Kasumi-1 (cell line): ENCODE measurements at regions not wholly inside any gene's neighbourhood (a gene's known extent, or its start where the extent isn't known, plus 50 kb on each side); places are given as distances from the start of the nearest gene placed in this dataset.

Experiments used
- DNase-seq, 2 experiments: peaks; one replicate each; lab custom pipeline; 2025; lab: John Stamatoyannopoulos, UW

DNA sequence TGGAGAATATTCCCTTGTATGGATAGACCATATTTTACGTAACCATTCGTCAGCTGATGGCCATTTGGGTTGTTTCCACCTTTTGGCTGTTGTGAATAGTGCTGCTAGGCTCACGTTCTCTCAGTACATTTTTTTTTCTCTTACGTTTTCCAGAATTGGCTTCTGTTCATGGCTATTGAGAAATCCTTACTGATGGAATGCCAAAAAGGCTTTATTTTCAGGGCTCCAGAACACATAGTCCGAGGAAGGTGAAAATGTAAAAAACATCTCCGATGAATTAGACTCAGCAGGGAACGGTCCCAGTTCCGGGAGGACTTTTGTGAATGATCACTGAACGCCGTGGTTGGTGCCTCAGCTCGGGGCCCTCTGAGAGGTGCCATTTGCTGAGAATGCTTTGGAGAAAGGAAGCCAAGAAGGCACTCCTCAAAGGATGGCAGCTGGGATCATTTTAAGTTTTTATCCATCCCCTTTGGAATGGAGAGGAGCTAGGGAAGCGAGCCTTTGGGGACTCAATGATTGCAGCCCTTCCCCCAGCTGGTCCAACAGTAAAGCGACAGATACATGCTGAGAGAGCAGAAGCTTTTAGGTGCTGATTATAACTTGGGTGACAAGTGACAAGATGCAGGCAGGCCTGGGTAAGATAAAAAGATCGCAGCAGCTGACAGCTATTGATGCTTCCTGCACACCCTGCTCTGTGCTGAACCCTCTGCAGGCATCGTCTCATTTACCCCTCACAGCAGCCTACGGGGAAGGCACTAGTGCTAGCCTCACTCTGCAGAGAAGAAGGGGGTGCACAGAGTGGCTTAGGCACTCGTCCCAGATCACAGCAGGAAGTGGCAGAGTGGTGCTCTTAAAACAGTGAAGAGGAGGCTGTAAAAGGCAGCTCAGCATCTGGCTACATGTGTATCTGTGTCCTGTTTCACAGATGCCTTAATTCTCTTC is 133.4 kb upstream of the KCNG1 start:
- DNase-seq, result no peak

- no peak for DNase-seq
Measured at GRCh38 chr20:51154708-51155690, 132.1 kb upstream of the KCNG1 start.

- DNase-seq, result no peak
Measured at GRCh38 chr20:51153867-51154707, 131.2 kb upstream of the KCNG1 start.

- no peak for DNase-seq
Measured at GRCh38 chr20:51148941-51149340, 126.0 kb upstream of the KCNG1 start.

DNA sequence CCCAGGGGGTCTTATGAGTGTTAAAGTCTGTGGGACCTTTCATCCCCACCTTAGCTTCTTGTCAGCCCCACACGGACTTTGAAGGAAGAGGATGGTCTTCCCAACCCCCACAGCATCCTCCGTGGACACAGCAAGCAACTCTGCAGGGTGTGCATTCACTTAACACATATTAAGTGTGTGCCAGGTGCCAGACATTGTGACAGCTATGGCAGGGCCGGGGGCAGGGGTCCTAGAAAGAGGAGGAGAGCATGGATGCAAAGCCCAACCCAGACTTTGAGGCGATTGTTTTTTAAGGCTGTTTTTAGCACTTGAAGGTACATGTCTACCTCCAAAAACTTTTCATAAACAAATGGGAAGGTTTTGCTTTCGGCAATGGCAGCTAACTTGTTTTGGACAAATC is 121.6 kb upstream of the KCNG1 start:
- DNase-seq, result no peak

GRCh38 chr20:51143652-51144051 is 120.7 kb upstream of the KCNG1 start:
- DNase-seq, result no peak

DNA sequence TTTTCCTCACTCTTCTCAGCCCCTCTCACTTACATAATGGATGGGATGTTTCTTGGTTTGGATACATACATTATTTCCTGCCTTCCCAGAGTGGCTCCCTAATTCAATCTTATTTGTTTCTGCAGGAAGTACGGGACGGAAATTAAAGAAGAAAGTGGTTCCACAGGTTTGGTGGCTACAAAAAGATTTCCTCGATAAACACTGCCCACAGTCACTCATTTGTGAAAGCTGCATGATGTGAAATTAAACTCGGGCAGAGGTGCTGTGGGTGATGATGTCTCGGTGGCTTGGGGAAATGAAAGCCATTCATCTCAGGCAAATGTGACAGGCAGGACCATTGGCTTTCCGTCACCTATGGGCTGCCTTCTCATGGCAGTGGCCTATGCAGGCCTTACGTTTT is 119.5 kb upstream of the KCNG1 start:
- DNase-seq, result no peak

- no peak for DNase-seq
Measured at GRCh38 chr20:51140671-51141070, 117.8 kb upstream of the KCNG1 start.

- DNase-seq, result no peak
Measured at GRCh38 chr20:51139891-51140290, 117.0 kb upstream of the KCNG1 start.

GRCh38 chr20:51138576-51138975 is 115.7 kb upstream of the KCNG1 start:
- DNase-seq, result no peak

- DNase-seq, result no peak
Measured at GRCh38 chr20:51137461-51137860, 114.6 kb upstream of the KCNG1 start.

GRCh38 chr20:51135926-51136715 is 113.2 kb upstream of the KCNG1 start:
- no peak for DNase-seq

DNA sequence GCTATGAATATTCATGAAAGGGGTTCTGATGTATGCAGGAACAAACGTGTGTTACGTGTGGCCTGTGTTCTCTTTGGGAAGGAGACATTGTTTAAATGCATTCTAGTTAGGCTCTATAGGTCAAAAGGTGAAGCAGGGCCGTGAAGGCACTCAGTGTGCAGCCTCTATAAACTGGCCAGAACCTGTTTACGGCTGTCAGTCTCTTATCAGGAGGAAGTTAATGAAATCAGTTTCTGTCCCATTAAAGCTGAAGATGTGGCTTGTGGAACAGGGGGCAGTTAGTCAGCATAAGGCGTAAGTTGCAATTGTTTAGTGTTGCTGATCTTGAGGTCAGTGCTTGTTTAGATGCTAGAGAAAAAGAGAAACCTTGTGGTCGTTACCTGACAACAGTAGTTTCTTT is 111.5 kb upstream of the KCNG1 start:
- no peak for DNase-seq

DNA sequence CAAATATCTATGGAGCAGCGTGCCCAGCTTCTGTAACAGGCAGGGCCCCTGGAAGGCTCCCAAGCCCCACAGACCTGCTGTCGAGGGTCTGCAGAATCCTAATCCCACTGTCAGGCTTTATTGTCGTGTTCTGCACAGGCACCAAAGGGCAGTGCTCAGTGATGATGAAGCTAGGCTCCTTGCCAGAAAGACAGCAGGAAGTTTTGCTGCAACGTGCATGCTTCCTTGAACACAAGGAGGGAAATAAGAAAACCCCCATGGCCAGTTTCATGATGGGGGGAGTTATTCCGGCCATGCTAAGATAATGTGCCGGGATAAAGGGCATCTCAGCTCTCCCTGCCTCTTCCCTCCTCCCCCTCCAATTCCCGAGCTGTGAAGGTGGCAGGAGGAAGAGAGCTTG is 109.4 kb upstream of the KCNG1 start:
- no peak for DNase-seq

GRCh38 chr20:51131811-51132210 is 108.9 kb upstream of the KCNG1 start:
- DNase-seq, result no peak

DNA sequence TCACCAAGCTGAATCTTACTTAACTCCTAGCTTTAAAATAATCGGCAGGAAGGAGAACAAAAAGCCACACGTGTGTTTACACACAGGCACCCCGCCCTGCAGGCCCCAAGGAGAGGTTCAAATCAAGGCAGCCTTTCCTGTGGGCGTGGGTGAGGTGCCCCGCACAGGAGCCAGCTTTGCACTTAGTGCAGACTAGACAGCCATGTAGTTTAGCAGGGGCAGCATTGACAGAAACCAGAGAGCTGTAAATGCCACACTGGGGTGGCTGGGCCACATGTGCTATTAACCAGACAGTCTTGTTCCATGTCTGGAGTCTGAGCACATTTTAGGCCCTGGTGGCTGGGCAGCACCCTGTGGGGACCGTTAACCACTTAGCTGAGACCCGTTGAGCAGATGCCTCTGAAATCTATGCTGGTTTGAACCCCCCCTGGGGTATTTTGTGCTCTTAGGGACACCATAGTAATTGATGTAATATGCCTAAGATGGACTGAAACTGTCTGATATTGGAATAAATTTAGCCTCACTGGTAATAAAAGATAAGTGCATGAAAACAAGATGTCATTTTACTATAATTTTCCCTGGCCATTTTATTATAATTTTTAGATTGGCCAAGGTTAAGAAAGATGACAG is 106.4 kb upstream of the KCNG1 start:
- DNase-seq, result no peak

DNA sequence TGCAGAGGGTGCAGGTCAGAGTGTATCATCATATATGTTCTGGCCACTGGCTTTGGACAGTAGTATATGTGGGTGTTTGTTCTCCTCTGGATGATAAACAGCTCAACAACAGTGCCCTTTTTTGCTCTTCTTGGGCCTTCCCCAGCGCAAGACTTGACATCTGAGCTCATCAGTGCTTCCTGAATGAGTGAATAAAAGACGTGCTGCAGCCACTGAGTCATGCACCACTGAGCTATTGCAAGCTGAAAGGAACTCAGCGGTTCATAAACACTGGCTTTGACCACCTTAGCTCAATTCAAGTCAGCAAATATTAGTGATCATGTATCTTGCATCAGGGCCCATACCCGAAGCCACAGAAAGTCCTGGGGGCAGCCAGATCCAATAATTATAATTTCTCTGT is 105.3 kb upstream of the KCNG1 start:
- no peak for DNase-seq

- no peak for DNase-seq
Measured at GRCh38 chr20:51127713-51128112, 104.8 kb upstream of the KCNG1 start.

DNA sequence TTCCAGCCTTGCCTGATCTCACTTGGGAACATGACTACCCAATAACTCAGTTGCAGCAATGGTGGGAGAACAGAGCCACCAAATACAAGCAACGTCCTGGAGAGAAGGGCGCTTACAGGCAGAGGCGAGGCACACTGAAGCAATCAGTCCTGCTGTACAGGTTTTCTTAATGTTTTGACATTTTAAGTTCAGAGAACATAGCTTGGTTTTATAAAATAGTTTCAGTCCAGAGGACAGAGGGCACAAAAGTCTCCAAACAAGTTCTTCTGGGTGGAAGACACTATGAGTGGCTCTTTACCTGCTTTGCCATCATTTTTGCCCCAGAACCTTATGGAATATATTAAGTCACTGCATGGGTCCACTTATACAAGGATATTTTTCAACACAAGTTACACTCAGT is 103.4 kb upstream of the KCNG1 start:
- no peak for DNase-seq

DNA sequence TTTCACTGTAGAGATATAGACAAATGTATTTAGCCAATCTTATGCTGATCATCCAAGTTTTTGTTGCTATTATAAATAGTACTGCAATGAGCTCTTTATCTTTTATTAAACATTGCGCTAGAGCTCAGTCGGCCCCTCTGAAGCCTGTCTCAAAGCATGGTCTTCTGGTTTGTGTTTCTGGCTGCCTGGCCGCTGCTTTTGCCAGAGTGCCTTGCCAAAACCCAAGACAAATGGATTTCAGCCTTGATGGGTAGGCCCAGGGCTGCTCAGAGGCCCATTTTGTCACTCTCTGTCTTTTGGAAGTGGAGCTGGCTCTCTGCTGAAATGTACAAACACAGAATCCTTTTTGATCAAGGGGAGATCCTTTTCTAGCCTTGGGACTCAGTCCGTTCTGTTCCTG is 102.9 kb upstream of the KCNG1 start:
- no peak for DNase-seq

- DNase-seq, result no peak
Measured at GRCh38 chr20:51125105-51125504, 102.2 kb upstream of the KCNG1 start.
